NCI-H748 (cell line): ENCODE measurements at regions not wholly inside any gene's neighbourhood (a gene's known extent, or its start where the extent isn't known, plus 50 kb on each side); places are given as distances from the start of the nearest gene placed in this dataset.
"Not testable (repeated sequence)": the region's sequence is repeated elsewhere in the genome, so short reads cannot be mapped to it uniquely, and the experiment has no call there.

ENCODE experiments used
- DNase-seq: peaks from one replicate; lab custom pipeline; 2025; ENCODE audit not compliant: unreplicated experiment; lab: John Stamatoyannopoulos, UW

GRCh38 chr1:102178480-102178879, 181.8 kb upstream of the OLFM3 start:
- no peak for DNase-seq

- DNase-seq, result peak; percentile 32
These were observed 177.6 kb upstream of the OLFM3 start for GRCh38 chr1:102174259-102174863.

- no peak for DNase-seq
These were observed 175.5 kb upstream of the OLFM3 start for GRCh38 chr1:102172200-102172599.

GRCh38 chr1:102163799-102164198, 167.1 kb upstream of the OLFM3 start:
- DNase-seq, result peak; percentile 89

GRCh38 chr1:102151242-102151641, 154.5 kb upstream of the OLFM3 start:
- no peak for DNase-seq

- peak; percentile 51 for DNase-seq
These were observed 124.2 kb upstream of the OLFM3 start for GRCh38 chr1:102120910-102121309.

- DNase-seq, result no peak
These were observed 121.4 kb upstream of the OLFM3 start for GRCh38 chr1:102118150-102118549.

- no peak for DNase-seq
These were observed 113.9 kb upstream of the OLFM3 start for GRCh38 chr1:102110586-102110985.

- not testable (repeated sequence) for DNase-seq
These were observed 112.8 kb upstream of the OLFM3 start for GRCh38 chr1:102109493-102109892.

- DNase-seq, result no peak
These were observed 110.7 kb upstream of the OLFM3 start for GRCh38 chr1:102107441-102107840.

GRCh38 chr1:102105931-102106550, 109.3 kb upstream of the OLFM3 start:
- no peak for DNase-seq

GRCh38 chr1:102103646-102104045, 106.9 kb upstream of the OLFM3 start:
- no peak for DNase-seq

- no peak for DNase-seq
These were observed 105.6 kb upstream of the OLFM3 start for GRCh38 chr1:102102276-102102780.

- DNase-seq, result no peak
These were observed 103.9 kb upstream of the OLFM3 start for GRCh38 chr1:102100666-102101065.

GRCh38 chr1:102099916-102100315, 103.2 kb upstream of the OLFM3 start:
- DNase-seq, result no peak

GRCh38 chr1:102098536-102098935, 101.8 kb upstream of the OLFM3 start:
- no peak for DNase-seq

- DNase-seq, result no peak
These were observed 101.4 kb upstream of the OLFM3 start for GRCh38 chr1:102098081-102098480.

- DNase-seq, result peak; percentile 49
These were observed 100.7 kb upstream of the OLFM3 start for GRCh38 chr1:102097451-102097850.

- DNase-seq, result no peak
These were observed 99.4 kb upstream of the OLFM3 start for GRCh38 chr1:102096162-102096561.

GRCh38 chr1:102089791-102090190, 93.1 kb upstream of the OLFM3 start:
- no peak for DNase-seq

GRCh38 chr1:102085896-102086295, 89.2 kb upstream of the OLFM3 start:
- no peak for DNase-seq

- DNase-seq, result no peak
These were observed 88.2 kb upstream of the OLFM3 start for GRCh38 chr1:102084771-102085535.
